ENCODE measurements at regions not wholly inside any gene's neighbourhood (a gene's known extent, or its start where the extent isn't known, plus 50 kb on each side); places are given as distances from the start of the nearest gene placed in this dataset. TPM values are rescaled to one million over a fixed set of nuclear protein-coding genes. Genes with fewer than 3 reads are reported as not detected.

DNA sequence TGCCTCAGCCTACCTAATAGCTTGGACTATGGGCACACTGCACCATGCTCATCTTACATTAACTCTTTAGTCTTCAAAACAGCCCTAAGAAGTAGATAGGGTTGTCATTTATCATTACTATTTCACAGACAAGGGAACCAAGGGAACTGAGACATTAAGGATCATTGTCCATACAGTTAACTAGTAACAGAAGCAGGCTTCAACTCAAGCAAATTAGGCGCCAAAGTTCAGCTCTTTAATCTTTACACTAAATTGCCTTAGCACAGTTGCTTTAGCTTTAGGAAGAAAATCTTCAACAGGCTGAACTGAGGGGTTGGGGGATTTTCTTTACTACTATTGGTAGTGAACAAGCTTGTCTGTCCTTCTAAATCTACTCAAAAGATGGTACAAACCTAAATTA lies 68.8 kb upstream of the CAND1 start:
- no CpG with 5 or more reads among the region's 1 CpG for WGBS (ENCODE audit: insufficient coverage)
- H3K4me1 ChIP-seq (ENCODE audit: control insufficient read depth, insufficient read depth, low read length) = no peaks in the 10 kb centered on the region
- no peak overlapping the region for H3K27ac ChIP-seq (ENCODE audit: low read depth, low read length)
- no peaks in the 10 kb centered on the region for H3K36me3 ChIP-seq (ENCODE audit: control insufficient read depth, insufficient read depth, low read length)
- DNase-seq (ENCODE audit: low read depth in 4 of 6, low spot score in 6 of 6) = no peak
- H3K9me3 ChIP-seq (ENCODE audit: control insufficient read depth, insufficient read depth, low read length) = no peaks in the 10 kb centered on the region
- H3K4me3 ChIP-seq (ENCODE audit: low read depth, low read length) = no peak overlapping the region
- H3K27me3 ChIP-seq (ENCODE audit: control insufficient read depth, insufficient read depth, low read length) = no peaks in the 10 kb centered on the region

DNA sequence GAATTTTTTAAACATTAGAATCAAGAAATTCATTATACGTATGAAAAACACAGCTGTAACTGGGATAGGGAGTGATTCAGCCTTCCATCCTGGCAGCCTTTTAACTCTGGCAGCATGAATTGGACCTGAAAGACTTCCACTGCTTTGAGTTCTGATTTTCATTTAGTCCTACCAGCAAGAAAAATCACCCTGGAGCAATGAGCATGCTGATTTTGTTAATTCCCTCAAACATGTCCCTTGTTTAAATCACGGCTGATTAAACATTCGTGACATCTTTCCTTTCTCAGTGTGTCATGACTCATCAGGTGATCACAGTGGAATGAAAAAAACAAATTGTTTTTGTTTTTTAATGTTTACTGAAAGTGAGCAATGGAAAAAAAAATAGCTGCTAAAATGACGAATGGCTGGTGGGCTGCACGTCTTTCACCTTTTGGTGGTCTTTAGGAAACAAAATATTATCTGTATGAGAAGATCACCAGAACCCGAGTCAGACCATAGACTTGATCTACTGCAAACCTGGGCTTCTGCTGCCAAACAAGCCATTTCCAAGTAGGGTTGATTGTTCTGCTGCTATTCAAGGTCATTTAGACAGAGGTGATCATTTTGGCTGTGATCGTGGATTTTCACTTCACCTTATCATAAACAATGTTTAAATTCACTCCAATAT lies 67.0 kb upstream of the CAND1 start:
- peak in 2 of 6 donors; percentile 39 to 66 for DNase-seq (ENCODE audit: low read depth in 4 of 6, low spot score in 6 of 6)
- Histone ChIP-seq H3K27ac (ENCODE audit: low read depth, low read length) (no peak overlapping the region), H3K4me1 (ENCODE audit: control insufficient read depth, insufficient read depth, low read length) (no peaks in the 10 kb centered on the region), H3K27me3 (ENCODE audit: control insufficient read depth, insufficient read depth, low read length) (no peaks in the 10 kb centered on the region), H3K36me3 (ENCODE audit: control insufficient read depth, insufficient read depth, low read length) (no peaks in the 10 kb centered on the region), H3K9me3 (ENCODE audit: control insufficient read depth, insufficient read depth, low read length) (no peaks in the 10 kb centered on the region), H3K4me3 (ENCODE audit: low read depth, low read length) (no peak overlapping the region)
- 60% methylated on average over 2 of the region's 7 CpGs for WGBS (ENCODE audit: insufficient coverage)

DNA sequence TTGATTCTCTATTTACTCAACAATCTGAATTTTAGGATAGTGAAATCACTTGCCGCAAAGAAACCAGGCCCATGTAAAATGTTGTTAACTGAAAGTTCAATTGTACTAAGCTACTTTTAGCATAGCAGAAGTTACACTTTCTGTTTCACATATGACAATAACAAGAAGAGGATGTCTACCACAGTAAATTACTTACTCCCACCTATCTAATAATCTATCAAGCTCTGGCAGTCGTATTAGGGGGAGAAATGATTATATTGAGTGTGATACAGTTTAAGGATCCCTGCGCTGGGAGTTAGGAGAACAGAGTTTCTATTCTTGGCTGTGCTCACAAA lies 66.5 kb upstream of the CAND1 start:
- DNase-seq (ENCODE audit: low read depth in 4 of 6, low spot score in 6 of 6) = no peak
- Histone ChIP-seq H3K9me3 (ENCODE audit: control insufficient read depth, insufficient read depth, low read length) (no peaks in the 10 kb centered on the region), H3K36me3 (ENCODE audit: control insufficient read depth, insufficient read depth, low read length) (no peaks in the 10 kb centered on the region), H3K4me3 (ENCODE audit: low read depth, low read length) (no peak overlapping the region), H3K27me3 (ENCODE audit: control insufficient read depth, insufficient read depth, low read length) (no peaks in the 10 kb centered on the region), H3K4me1 (ENCODE audit: control insufficient read depth, insufficient read depth, low read length) (no peaks in the 10 kb centered on the region), H3K27ac (ENCODE audit: low read depth, low read length) (no peak overlapping the region)
- no CpG with 5 or more reads among the region's 3 CpGs for WGBS (ENCODE audit: insufficient coverage)

DNA sequence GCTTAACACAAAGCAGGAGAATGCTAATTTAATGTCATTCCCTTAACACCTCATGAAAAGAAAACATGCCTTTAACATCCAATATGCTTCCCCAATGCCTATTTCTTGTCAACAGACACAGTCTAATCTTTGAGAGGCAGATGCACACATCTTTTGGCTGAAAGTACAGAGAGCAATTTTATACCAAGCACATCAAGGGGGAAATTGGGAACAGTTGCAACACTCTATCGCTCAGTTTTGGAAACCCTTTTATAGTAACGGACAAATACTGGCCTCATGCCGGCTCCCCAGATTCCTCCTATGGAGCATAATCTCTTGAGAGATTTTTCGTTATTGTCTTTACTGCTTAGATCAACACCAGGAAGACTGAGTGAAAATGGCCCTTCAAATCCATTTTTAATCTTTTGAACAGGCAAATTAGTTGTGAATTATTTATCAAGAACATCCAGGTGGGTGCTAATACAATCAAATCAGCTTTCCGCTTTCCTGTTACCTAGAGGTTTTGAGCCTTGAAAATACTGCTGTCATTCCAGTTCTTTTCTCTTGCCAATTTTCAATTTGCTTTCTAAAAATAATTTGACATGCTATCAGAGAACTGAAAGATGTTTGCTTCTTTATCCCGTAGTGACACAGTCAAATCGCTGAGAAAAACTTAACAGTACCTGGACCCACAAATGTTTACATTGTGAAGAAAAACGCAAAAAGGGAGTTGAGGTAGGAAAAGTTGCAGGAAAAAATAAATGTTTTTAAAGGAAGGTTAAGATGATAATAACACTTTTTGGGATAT lies 60.7 kb upstream of the CAND1 start:
- H3K27me3 ChIP-seq (ENCODE audit: control insufficient read depth, insufficient read depth, low read length) = no peaks in the 10 kb centered on the region
- DNase-seq (ENCODE audit: low read depth in 4 of 6, low spot score in 6 of 6) = peak in 1 of 6 donors; percentile 69
- no peak overlapping the region for H3K27ac ChIP-seq (ENCODE audit: low read depth, low read length)
- no peaks in the 10 kb centered on the region for H3K9me3 ChIP-seq (ENCODE audit: control insufficient read depth, insufficient read depth, low read length)
- H3K36me3 ChIP-seq (ENCODE audit: control insufficient read depth, insufficient read depth, low read length) = no peaks in the 10 kb centered on the region
- H3K4me3 ChIP-seq (ENCODE audit: low read depth, low read length) = no peak overlapping the region
- H3K4me1 ChIP-seq (ENCODE audit: control insufficient read depth, insufficient read depth, low read length) = no peaks in the 10 kb centered on the region
- WGBS (ENCODE audit: insufficient coverage) = 0% methylated on average over 1 of the region's 8 CpGs

DNA sequence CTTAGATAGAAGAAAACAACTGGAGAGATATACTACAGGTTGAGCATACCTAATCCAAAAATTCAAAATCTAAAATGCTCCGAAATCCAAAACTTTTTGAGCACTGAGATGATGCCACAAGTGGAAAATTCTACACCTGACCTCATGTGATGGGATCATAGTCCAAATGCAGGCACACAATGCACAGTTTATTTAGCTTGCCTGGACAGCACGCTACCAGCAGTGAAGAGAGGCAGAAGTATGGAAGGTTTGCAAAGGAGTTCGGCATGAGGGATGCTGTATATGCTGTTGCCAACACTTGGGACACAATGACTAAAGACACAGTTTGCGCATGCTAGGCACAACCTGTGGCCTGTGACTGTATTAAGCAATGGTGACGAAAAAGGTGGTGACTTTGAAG lies 58.1 kb upstream of the CAND1 start:
- Histone ChIP-seq H3K4me1 (ENCODE audit: control insufficient read depth, insufficient read depth, low read length) (no peaks in the 10 kb centered on the region), H3K36me3 (ENCODE audit: control insufficient read depth, insufficient read depth, low read length) (no peaks in the 10 kb centered on the region), H3K4me3 (ENCODE audit: low read depth, low read length) (no peak overlapping the region), H3K27me3 (ENCODE audit: control insufficient read depth, insufficient read depth, low read length) (no peaks in the 10 kb centered on the region), H3K9me3 (ENCODE audit: control insufficient read depth, insufficient read depth, low read length) (no peaks in the 10 kb centered on the region), H3K27ac (ENCODE audit: low read depth, low read length) (no peak overlapping the region)
- no peak for DNase-seq (ENCODE audit: low read depth in 4 of 6, low spot score in 6 of 6)
- WGBS (ENCODE audit: insufficient coverage) = 95% methylated on average over 3 of the region's 5 CpGs

DNA sequence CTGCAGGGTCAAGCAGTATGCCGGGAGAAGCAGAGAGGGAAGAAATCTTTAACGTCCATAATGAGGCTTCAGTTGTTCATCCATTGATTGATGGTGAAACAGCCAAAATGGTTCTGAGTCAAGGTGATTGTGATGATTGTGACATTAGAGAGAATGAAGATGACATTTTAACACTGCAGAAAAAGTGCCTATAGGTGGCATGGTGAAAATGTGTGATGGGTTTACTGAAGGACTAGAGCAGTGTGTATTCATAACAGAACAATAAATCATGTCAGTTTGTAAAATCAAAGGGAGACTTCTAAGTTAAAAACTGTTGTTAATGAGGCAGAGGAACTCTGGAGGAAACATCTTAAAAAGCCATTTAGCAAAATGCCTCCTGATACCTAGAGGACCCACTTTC lies 57.7 kb upstream of the CAND1 start:
- WGBS (ENCODE audit: insufficient coverage) = 69% methylated on average over 2 of the region's 2 CpGs
- H3K4me3 ChIP-seq (ENCODE audit: low read depth, low read length) = no peak overlapping the region
- no peaks in the 10 kb centered on the region for H3K36me3 ChIP-seq (ENCODE audit: control insufficient read depth, insufficient read depth, low read length)
- no peaks in the 10 kb centered on the region for H3K4me1 ChIP-seq (ENCODE audit: control insufficient read depth, insufficient read depth, low read length)
- H3K9me3 ChIP-seq (ENCODE audit: control insufficient read depth, insufficient read depth, low read length) = no peaks in the 10 kb centered on the region
- H3K27ac ChIP-seq (ENCODE audit: low read depth, low read length) = no peak overlapping the region
- DNase-seq (ENCODE audit: low read depth in 4 of 6, low spot score in 6 of 6) = no peak
- no peaks in the 10 kb centered on the region for H3K27me3 ChIP-seq (ENCODE audit: control insufficient read depth, insufficient read depth, low read length)

DNA sequence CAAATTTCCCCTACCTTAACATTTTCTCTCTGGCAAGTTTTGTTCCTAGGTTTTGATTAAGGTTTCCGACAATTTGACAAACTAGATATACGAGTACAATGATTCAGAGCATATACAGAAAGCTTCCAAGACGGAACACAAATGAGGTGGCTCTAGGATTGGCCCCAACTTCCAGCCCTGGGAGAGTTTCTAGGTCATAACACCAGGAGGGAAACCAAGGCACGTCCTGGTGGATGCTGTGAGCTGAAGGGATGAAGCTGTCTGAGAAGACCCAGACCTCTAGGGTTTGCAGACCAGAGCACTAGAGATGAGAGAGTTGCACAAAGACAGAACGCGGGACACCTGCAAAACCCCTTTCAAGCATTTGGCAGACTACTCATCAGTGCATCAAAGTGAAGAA lies 51.5 kb upstream of the CAND1 start:
- Histone ChIP-seq H3K4me3 (ENCODE audit: low read depth, low read length) (no peak overlapping the region), H3K4me1 (ENCODE audit: control insufficient read depth, insufficient read depth, low read length) (no peaks in the 10 kb centered on the region), H3K9me3 (ENCODE audit: control insufficient read depth, insufficient read depth, low read length) (no peaks in the 10 kb centered on the region), H3K27ac (ENCODE audit: low read depth, low read length) (no peak overlapping the region), H3K27me3 (ENCODE audit: control insufficient read depth, insufficient read depth, low read length) (no peaks in the 10 kb centered on the region), H3K36me3 (ENCODE audit: control insufficient read depth, insufficient read depth, low read length) (no peaks in the 10 kb centered on the region)
- WGBS (ENCODE audit: insufficient coverage) = 77% methylated on average over 5 of the region's 6 CpGs
- DNase-seq (ENCODE audit: low read depth in 4 of 6, low spot score in 6 of 6) = no peak

Small RNAs in the stretch of these regions (small RNA-seq; reads per million reads assigned to genes)
- gene AC073530.2 (ENCODE audit: low replicate concordance) = not detected

Measured in spinal cord (tissue), 10 donors.